ENCODE measurements at regions not wholly inside any gene's neighbourhood (a gene's known extent, or its start where the extent isn't known, plus 50 kb on each side); places are given as distances from the start of the nearest gene placed in this dataset.

- no peaks in the 10 kb centered on the region for H3K36me3 ChIP-seq (ENCODE audit: insufficient read depth, low read length)
- H3K9me2 ChIP-seq (ENCODE audit: insufficient read depth, low read length): no peaks in the 10 kb centered on the region
- H4K20me1 ChIP-seq (ENCODE audit: insufficient read depth): no peaks in the 10 kb centered on the region
- H3F3A ChIP-seq (ENCODE audit: insufficient read depth, low read length, poor library complexity, severe bottlenecking): no peaks in the 10 kb centered on the region
- no peak overlapping the region for H3K4me3 ChIP-seq (ENCODE audit: low read length)
- no peak overlapping the region for H3K4me2 ChIP-seq (ENCODE audit: low read length)
- TF ChIP-seq EZH2 (IDR thresholded peaks at IDR 0.05; ENCODE audit: borderline replicate concordance, insufficient read depth, low read length, poor library complexity, severe bottlenecking) (no peak), RAD21 (conservative IDR thresholded peaks at IDR 0.05) (no peak), CTCF (IDR thresholded peaks at IDR 0.05; ENCODE audit: poor library complexity, severe bottlenecking) (no peak), POLR2AphosphoS5 (IDR thresholded peaks at IDR 0.05) (no peak), EP300 (conservative IDR thresholded peaks at IDR 0.05; ENCODE audit: poor library complexity, severe bottlenecking) (no peak), REST (IDR thresholded peaks at IDR 0.05; ENCODE audit: borderline replicate concordance) (no peak), MXI1 (conservative IDR thresholded peaks at IDR 0.05; ENCODE audit: poor library complexity, severe bottlenecking) (no peak), SMC3 (conservative IDR thresholded peaks at IDR 0.05; ENCODE audit: poor library complexity) (no peak), TAF1 (IDR thresholded peaks at IDR 0.05; ENCODE audit: low read depth) (no peak)
- H3K27me3 ChIP-seq (ENCODE audit: insufficient read depth, low read depth, low read length): no peaks in the 10 kb centered on the region
- H3K79me2 ChIP-seq (replicated peaks; ENCODE audit: insufficient read depth, low read length): no peaks in the 10 kb centered on the region
- H2AFZ ChIP-seq (ENCODE audit: low read depth, low read length): no peak overlapping the region
- H3K9me3 ChIP-seq (ENCODE audit: low read length): no peaks in the 10 kb centered on the region
- H3K27ac ChIP-seq (ENCODE audit: low read length): no peak overlapping the region
- no peak overlapping the region for H3K9ac ChIP-seq (ENCODE audit: low read length)
Measured at GRCh38 chr5:5971203-5971602, 407.1 kb downstream of the MED10 start.

GRCh38 chr5:5969942-5970483 is 408.3 kb downstream of the MED10 start:
- Histone ChIP-seq H3K36me3 (ENCODE audit: insufficient read depth, low read length) (no peaks in the 10 kb centered on the region), H4K20me1 (ENCODE audit: insufficient read depth) (no peaks in the 10 kb centered on the region), H2AFZ (ENCODE audit: low read depth, low read length) (no peak overlapping the region), H3F3A (ENCODE audit: insufficient read depth, low read length, poor library complexity, severe bottlenecking) (no peaks in the 10 kb centered on the region), H3K9me3 (ENCODE audit: low read length) (no peaks in the 10 kb centered on the region), H3K9ac (ENCODE audit: low read length) (no peak overlapping the region), H3K27me3 (ENCODE audit: insufficient read depth, low read depth, low read length) (no peaks in the 10 kb centered on the region), H3K9me2 (ENCODE audit: insufficient read depth, low read length) (no peaks in the 10 kb centered on the region), H3K27ac (ENCODE audit: low read length) (no peak overlapping the region), H3K4me2 (ENCODE audit: low read length) (no peak overlapping the region), H3K4me3 (ENCODE audit: low read length) (no peak overlapping the region), H3K79me2 (replicated peaks; ENCODE audit: insufficient read depth, low read length) (no peaks in the 10 kb centered on the region)
- TF ChIP-seq RAD21 (conservative IDR thresholded peaks at IDR 0.05): no peak
- no peak for TF ChIP-seq MXI1 (conservative IDR thresholded peaks at IDR 0.05; ENCODE audit: poor library complexity, severe bottlenecking)
- no peak for TF ChIP-seq POLR2AphosphoS5 (IDR thresholded peaks at IDR 0.05)
- no peak for TF ChIP-seq CTCF (IDR thresholded peaks at IDR 0.05; ENCODE audit: poor library complexity, severe bottlenecking)
- no peak for TF ChIP-seq TAF1 (IDR thresholded peaks at IDR 0.05; ENCODE audit: low read depth)
- TF ChIP-seq SMC3 (conservative IDR thresholded peaks at IDR 0.05; ENCODE audit: poor library complexity): no peak
- TF ChIP-seq EP300 (conservative IDR thresholded peaks at IDR 0.05; ENCODE audit: poor library complexity, severe bottlenecking): no peak
- TF ChIP-seq REST (IDR thresholded peaks at IDR 0.05; ENCODE audit: borderline replicate concordance): no peak
- no peak for TF ChIP-seq EZH2 (IDR thresholded peaks at IDR 0.05; ENCODE audit: borderline replicate concordance, insufficient read depth, low read length, poor library complexity, severe bottlenecking)

Data from neural cell (in vitro differentiated cells).